HG03378 (cell line): ENCODE measurements at regions not wholly inside any gene's neighbourhood (a gene's known extent, or its start where the extent isn't known, plus 50 kb on each side); places are given as distances from the start of the nearest gene placed in this dataset.
A peak's percentile ranks its signal among the peaks of the same experiment; 100 is the strongest.
"Not testable (repeated sequence)": the region's sequence is repeated elsewhere in the genome, so short reads cannot be mapped to it uniquely, and the experiment has no call there.

Experiments used
- ATAC-seq: cut with Tn5 transposase; IDR thresholded peaks from one replicate; pipeline ENCODE4 v1.9.1; 2021; ENCODE audit warnings: mild to moderate bottlenecking, moderate library complexity; ENCODE audit not compliant: unreplicated experiment

DNA sequence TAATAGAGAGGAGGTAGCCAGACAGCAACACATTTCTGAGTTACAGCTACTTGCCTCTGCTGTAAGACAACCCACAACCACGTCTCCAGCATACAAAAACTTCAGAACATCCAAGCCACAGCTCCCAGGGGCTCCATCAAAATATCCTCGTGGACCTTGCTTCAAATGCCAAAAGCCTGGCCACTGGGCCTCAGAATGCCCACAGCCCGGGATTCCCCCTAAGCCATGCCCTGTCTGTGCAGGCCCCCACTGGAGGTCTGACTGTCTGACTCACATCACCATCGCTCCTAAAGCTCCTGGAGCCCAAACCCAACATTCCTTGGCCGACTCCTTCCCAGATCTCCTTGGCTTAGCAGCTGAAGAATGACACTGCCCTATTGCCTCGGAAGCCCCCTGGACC, 186.6 kb upstream of the MAGEB16 start:
- not testable (repeated sequence) for ATAC-seq

DNA sequence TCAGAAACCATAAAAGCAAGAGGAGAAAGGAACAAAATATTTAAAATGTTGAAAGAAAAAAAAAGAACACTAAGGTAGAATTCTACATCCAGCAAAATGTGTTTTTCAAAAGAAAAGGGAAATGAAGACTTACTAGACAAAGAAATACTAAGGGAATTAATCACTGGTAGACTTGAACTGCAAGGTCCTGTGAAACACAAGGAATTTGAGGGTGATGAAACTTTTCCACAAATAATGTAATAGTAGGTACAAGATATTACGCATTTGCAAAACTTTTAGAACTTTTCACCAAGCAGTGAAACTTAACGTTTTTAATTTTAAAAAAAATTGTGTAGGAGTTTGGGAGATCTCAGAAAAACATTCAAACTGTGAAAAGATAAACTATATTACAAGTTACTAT, 180.3 kb upstream of the MAGEB16 start:
- no peak for ATAC-seq

DNA sequence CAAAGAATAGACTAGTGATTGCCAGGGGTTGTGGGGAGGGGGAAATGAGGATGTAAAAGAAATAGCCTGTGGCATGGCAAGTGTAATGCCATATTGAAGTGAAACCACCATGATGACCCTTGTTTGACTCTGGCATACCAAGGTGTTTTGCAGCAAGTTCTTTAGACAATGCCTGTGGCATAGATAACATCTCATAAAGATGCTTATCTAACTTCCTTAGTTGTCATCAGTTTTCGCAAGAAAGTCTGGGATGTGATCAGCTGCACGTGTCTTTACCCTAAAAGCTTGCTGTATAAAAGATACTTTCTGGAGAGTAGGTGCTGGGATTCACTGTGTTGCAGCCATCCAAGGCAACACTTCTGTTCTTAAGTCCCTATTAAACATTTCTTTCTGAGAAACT, 176.1 kb upstream of the MAGEB16 start:
- no peak for ATAC-seq

GRCh38 chrX:35622601-35623000, 175.5 kb upstream of the MAGEB16 start:
- ATAC-seq = no peak

DNA sequence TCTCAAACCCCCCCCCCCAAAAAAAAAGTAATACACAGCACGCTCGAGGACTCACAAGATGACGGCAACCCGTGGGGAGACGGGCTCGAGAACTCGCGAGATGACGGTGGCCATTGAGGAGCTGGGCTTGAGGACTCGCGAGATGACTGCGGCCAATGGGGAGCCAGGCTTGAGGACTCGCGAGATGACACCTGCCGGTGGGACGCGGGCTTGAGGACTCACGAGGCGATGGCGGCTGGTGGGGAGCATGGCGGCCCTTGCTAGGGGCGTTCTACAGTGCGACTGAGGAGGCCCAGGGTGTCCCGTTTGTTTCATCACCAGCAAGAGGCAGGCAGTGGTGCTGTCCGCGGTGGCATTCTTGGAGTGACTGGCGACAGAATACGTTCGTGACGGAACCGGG, 172.4 kb upstream of the MAGEB16 start:
- no peak for ATAC-seq

GRCh38 chrX:35626124-35626523, 172.0 kb upstream of the MAGEB16 start:
- no peak for ATAC-seq

- not testable (repeated sequence) for ATAC-seq
Observed at GRCh38 chrX:35635971-35636370, 162.2 kb upstream of the MAGEB16 start.

DNA sequence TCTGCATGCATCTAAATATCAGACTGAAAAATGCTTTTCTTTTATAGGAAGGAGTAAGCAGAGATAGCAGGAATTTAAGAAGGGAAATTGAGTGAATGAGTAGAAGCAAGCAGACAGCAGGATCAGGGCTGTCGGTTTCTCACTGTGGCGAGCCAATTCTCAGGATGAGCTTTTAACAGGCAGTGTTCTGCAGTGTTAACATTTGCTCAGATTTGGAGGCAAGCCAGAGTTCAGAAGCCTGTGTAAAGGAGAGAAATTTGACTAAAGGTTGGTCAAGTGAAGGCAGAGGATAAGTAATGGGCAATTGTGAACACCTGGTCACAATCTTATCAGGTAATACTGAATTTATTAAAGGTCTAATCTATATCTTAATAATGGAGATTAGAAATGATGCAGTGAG, 133.3 kb upstream of the MAGEB16 start:
- ATAC-seq = no peak

DNA sequence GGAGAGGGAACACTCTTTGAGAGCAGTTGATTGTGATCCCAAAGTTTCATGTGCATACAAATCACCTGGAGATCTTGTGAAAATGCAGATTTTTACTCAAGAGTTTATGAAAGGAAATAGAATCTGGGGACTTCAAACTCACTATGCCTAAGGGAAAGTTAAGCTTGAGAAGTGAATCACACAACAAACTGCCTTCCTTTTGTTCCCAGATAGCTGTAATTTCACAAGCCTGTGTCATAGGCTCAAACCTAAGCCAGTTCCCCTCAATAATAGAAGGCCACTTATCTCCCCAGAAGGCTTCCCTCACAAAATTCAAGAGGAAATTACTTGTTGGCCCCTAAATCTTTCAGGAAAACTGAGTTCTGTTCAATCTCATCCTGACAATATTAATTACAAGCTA, 132.8 kb upstream of the MAGEB16 start:
- ATAC-seq = no peak

GRCh38 chrX:35670889-35671288, 127.3 kb upstream of the MAGEB16 start:
- no peak for ATAC-seq

- ATAC-seq = no peak
Observed at GRCh38 chrX:35675151-35675550, 123.0 kb upstream of the MAGEB16 start.

- no peak for ATAC-seq
Observed at GRCh38 chrX:35680940-35681346, 117.2 kb upstream of the MAGEB16 start.

DNA sequence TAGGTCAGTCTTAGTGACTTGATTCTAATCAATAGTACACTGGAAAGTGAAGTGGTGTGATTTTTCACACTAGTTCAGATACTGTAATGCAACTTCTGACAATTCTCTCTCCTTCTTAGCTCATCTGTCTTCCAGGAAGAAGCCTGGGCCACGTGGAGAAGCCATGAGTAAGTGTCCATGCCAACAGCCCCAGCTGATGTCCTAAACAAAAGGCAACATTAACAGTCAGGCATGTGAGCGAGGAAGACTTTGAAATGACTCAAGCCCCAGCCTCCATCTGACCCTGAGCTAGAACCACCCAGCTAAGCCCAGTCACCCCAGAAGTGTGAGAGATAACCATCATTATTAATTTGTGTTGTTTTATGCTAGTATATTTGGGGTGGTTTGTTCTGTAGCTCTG, 115.7 kb upstream of the MAGEB16 start:
- ATAC-seq = no peak

DNA sequence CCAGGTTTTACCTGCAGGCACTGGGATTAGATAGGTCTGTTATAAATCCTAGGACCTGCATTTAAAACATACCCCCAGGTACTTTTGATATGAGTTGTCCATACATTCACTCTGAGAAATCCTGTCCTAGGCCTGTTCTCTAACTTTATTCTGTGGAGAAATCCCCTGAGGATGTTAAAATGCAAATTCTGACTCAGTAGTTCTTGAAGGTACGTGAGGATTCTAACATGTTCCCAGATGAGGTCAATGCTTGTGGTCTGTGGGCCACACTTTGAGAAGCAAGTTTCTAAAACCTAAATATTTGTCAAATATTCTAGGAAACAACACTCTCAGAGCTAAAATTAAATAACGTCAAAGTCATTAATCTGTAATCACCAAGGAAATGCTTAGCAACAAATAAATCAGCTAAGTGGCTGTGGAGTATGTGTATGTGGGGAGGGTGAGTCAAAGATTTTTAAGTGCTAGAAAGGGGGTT, 101.3 kb upstream of the MAGEB16 start:
- ATAC-seq = peak; percentile 43

- ATAC-seq = no peak
Observed at GRCh38 chrX:35699642-35700041, 98.5 kb upstream of the MAGEB16 start.

DNA sequence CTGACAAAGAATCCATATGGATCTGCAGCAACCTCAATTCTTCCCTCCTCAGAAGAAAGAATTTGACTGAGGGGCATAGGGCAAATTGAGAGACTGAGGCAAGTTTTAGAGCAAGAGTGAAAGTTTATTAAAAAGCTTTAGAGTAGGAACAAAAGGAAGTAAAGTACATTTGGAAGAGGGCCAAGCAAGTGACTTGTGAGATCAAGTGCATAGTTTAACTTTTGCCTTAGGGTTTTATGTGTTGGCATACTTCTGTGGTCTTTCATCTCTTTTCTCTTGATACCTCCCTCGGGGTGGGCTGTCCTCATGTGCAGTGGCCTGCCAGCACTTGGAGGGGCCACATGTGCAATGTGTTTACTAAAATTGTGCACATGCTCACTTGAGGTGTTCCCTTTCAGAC, 98.0 kb upstream of the MAGEB16 start:
- ATAC-seq = no peak

DNA sequence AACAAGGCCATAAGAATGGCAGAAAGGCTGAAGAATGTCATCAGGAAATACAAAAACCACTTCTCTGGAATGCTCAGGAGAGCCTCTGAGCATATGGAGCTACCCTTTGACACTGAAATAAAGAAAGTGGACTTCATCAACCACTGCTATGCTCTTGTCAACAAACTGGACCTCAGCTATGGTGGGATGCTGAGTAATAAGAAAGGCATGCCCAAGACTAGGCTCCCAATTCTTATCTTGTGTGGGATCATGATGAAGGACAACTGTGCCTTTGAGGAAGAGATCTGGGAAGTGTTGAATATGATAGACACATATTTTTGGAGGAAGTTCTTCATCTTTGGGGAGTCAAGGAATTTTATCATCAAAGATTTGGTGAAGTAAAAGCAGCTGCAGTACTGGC, 86.9 kb upstream of the MAGEB16 start:
- no peak for ATAC-seq

DNA sequence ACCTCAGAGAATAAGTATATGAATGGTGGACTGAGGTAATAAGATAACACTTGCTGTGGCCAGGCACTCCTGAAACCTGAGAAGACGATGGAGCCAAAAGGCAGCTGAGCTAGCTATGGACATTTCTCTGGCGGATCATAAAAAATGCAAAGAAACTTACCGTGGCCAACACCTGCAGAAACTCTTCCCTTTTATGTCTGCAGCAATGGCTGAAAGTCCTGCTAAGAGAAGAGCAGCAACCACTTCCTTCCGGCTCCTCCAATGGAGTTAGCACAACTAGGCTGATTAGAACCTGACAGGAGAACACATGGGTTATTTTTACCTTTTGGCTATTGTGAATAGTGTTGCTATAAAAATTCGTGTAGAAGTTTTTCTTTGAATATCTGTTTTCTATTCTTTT, 76.0 kb upstream of the MAGEB16 start:
- ATAC-seq = no peak

DNA sequence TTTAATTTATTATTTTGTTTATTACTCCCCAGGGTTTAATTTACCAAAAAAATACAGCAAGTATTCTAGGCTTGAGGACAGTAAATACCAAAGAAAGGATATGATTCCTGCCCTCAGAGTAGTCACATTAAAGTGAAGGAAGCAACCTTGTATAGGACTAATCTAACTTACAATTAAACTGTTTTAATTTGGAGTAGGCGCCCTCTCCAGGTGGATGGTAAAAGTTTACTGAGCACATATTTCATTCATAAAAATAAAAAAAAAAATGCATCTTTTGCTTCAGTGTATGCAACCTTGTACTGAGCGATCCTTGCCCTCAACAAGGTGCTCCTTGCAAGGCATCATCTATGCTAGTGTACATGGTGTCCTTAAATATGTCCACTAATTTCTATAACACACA, 72.0 kb upstream of the MAGEB16 start:
- no peak for ATAC-seq

DNA sequence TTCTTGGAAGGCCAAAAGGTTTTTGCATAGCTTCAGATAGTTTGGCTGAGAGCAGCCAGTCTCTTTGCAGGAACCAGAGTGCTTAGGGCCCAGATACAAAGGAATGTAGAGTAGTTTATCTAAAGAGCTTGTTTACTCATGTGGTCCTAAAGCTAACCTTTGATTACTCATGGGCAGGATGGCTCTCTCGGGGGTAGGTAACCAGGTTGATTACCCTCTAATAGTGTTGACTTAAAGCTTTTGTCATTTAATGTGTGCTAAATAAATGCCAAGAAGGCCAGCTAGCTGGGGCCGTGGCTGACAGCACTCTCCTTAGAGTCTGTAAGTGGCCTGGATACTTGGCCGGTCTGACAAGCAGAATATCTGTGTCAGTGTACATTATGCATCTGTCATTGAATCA, 69.7 kb upstream of the MAGEB16 start:
- no peak for ATAC-seq

GRCh38 chrX:35733879-35734278, 64.3 kb upstream of the MAGEB16 start:
- ATAC-seq = no peak

- no peak for ATAC-seq
Observed at GRCh38 chrX:35741142-35741541, 57.0 kb upstream of the MAGEB16 start.

DNA sequence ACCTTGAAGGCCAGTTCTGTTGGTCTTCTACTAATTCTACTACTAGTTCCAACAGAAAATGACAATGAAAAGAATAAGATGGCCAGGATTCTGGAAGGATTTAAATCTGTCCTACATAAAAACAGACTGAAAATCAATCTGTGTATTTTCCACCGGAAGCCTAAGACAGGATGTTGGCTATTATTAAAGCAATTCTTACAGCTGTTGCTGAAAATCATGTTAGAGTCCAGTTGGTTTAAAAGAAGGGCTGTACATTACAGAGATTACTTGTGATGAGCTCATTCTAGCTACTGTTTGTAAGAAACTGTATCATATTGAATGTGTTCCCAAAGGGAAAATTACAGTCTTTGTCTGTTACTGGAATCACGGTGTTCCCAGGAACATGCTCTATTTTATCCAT, 54.8 kb upstream of the MAGEB16 start:
- ATAC-seq = no peak
